Vagina (tissue), 2 donors: ENCODE measurements at regions not wholly inside any gene's neighbourhood (a gene's known extent, or its start where the extent isn't known, plus 50 kb on each side); places are given as distances from the start of the nearest gene placed in this dataset.

Experiments used
- DNase-seq, 2 donors: peaks; one replicate each; pipeline ENCODE4 v3.0.0-alpha.2; 2017; ENCODE audit errors: extremely low spot score in 2 of 2
- H3K27ac ChIP-seq: fragments of 200-600 bp; sonication (generic); one replicate; pipeline ENCODE4 v1.5.1; 2019
- H3K27me3 ChIP-seq: fragments of 200-600 bp; sonication (generic); one replicate; pipeline ENCODE4 v1.5.1; 2019
- H3K36me3 ChIP-seq, 2 donors: fragments of 200-600 bp; sonication (generic); one replicate each; pipeline ENCODE4 v1.5.1; 2017 to 2019
- H3K4me1 ChIP-seq: fragments of 200-600 bp; sonication (generic); one replicate; pipeline ENCODE4 v1.5.1; 2019
- H3K4me3 ChIP-seq, 2 donors: fragments of 200-600 bp; sonication (generic); 1 replicate in 1 of 2; 2 replicates in 1 of 2; pipeline ENCODE4 v1.5.1; 2016 to 2019
- H3K9me3 ChIP-seq: fragments of 200-600 bp; sonication (generic); one replicate; pipeline ENCODE4 v1.5.1; 2019
- CTCF ChIP-seq, 3 experiments: fragments of 450-650 bp in 2 of 3; fragments of 200-600 bp in 1 of 3; sonication (generic) in 1 of 3; IDR thresholded peaks; one replicate each; pipeline ENCODE4 v1.5.1; 2017 to 2019; ENCODE audit warnings: antibody characterized with exemption in 3 of 3, mild to moderate bottlenecking in 2 of 3, moderate library complexity in 2 of 3
- POLR2A ChIP-seq, 2 donors: fragments of 450-650 bp; IDR thresholded peaks; one replicate each; pipeline ENCODE4 v1.6.1; 2017; ENCODE audit warnings: antibody characterized with exemption in 2 of 2, mild to moderate bottlenecking in 2 of 2, moderate library complexity in 2 of 2
- POLR2AphosphoS5 ChIP-seq, 2 donors: sonication (generic); formaldehyde crosslinking; IDR thresholded peaks; one replicate each; pipeline ENCODE4 v1.9.0; 2017; ENCODE audit warnings: antibody characterized with exemption in 2 of 2, mild to moderate bottlenecking in 2 of 2, low read depth in 1 of 2; ENCODE audit not compliant: insufficient read depth in 1 of 2
- intact Hi-C: fragments of 100-400 bp; cut with DNase I; formaldehyde crosslinking; loops from one replicate; pipeline ENCODE4 v1.15.1; 2023

GRCh38 chr6:148151896-148152643 is 190.6 kb upstream of the SASH1 start:
- TF ChIP-seq POLR2A (IDR thresholded peaks at IDR 0.05) (no peak), CTCF (IDR thresholded peaks at IDR 0.05) (no peak), POLR2AphosphoS5 (IDR thresholded peaks at IDR 0.05; ENCODE audit: insufficient read depth in 1 of 2, low read depth in 1 of 2) (no peak)
- DNase-seq: no peak
- H3K4me3 ChIP-seq: no peak overlapping the region

GRCh38 chr6:148154668-148155067 is 188.0 kb upstream of the SASH1 start:
- Histone ChIP-seq H3K36me3 (no peaks in the 10 kb centered on the region), H3K4me3 (no peak overlapping the region), H3K27me3 (no peaks in the 10 kb centered on the region), H3K27ac (no peak overlapping the region), H3K9me3 (no peaks in the 10 kb centered on the region), H3K4me1 (no peaks in the 10 kb centered on the region)
- no peak for DNase-seq
- no peak for TF ChIP-seq POLR2AphosphoS5 (IDR thresholded peaks at IDR 0.05; ENCODE audit: insufficient read depth in 1 of 2, low read depth in 1 of 2)
- no peak for TF ChIP-seq POLR2A (IDR thresholded peaks at IDR 0.05)
- TF ChIP-seq CTCF (IDR thresholded peaks at IDR 0.05): no peak
- intact Hi-C loops: no loop called here

More at GRCh38 chr6:148151896-148152643, 190.6 kb upstream of the SASH1 start:
- intact Hi-C loops: no loop called here
- H3K27ac ChIP-seq: no peak overlapping the region
- no peaks in the 10 kb centered on the region for H3K36me3 ChIP-seq
- no peaks in the 10 kb centered on the region for H3K27me3 ChIP-seq
- H3K9me3 ChIP-seq: no peaks in the 10 kb centered on the region
- H3K4me1 ChIP-seq: no peaks in the 10 kb centered on the region

DNA sequence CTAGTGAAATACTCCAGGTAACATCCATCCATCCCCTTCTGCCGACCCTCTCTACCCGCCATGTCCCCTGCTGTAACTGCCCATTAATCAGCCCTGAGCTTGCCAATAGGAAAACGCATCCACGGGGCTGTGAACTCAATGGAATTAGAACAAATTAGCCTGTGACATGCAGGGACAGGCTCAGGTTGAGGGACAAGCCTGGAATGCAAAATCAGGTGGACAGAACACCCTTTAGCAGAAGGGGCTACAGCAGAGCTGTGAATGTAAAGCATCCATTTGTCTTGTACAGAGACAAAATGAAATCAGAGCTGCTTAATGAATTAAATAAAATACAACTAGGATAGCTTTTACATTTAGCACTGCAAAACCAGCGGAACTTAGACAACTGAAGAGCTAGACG is 187.3 kb upstream of the SASH1 start:
- intact Hi-C loops: no loop called here
- Histone ChIP-seq H3K36me3 (no peaks in the 10 kb centered on the region), H3K27ac (no peak overlapping the region), H3K27me3 (no peaks in the 10 kb centered on the region), H3K9me3 (no peaks in the 10 kb centered on the region), H3K4me1 (no peaks in the 10 kb centered on the region), H3K4me3 (no peak overlapping the region)
- no peak for DNase-seq
- TF ChIP-seq CTCF (IDR thresholded peaks at IDR 0.05) (no peak), POLR2A (IDR thresholded peaks at IDR 0.05) (no peak), POLR2AphosphoS5 (IDR thresholded peaks at IDR 0.05; ENCODE audit: insufficient read depth in 1 of 2, low read depth in 1 of 2) (no peak)

- H3K4me1 ChIP-seq: no peaks in the 10 kb centered on the region
- no peaks in the 10 kb centered on the region for H3K27me3 ChIP-seq
- H3K27ac ChIP-seq: no peak overlapping the region
- H3K4me3 ChIP-seq: no peak overlapping the region
- H3K36me3 ChIP-seq: no peaks in the 10 kb centered on the region
- TF ChIP-seq POLR2AphosphoS5 (IDR thresholded peaks at IDR 0.05; ENCODE audit: insufficient read depth in 1 of 2, low read depth in 1 of 2) (no peak), CTCF (IDR thresholded peaks at IDR 0.05) (no peak), POLR2A (IDR thresholded peaks at IDR 0.05) (no peak)
- DNase-seq: no peak
- intact Hi-C loops: no loop called here
- no peaks in the 10 kb centered on the region for H3K9me3 ChIP-seq
Measured at GRCh38 chr6:148157841-148158240, 184.8 kb upstream of the SASH1 start.

- intact Hi-C loops: loop anchor here (10.0 kb wide), 1 partner anchor 660 kb away; the partner anchor contains the start of gene SAMD5
- Histone ChIP-seq H3K9me3 (no peaks in the 10 kb centered on the region), H3K4me3 (no peak overlapping the region), H3K36me3 (no peaks in the 10 kb centered on the region), H3K27me3 (no peaks in the 10 kb centered on the region), H3K27ac (no peak overlapping the region), H3K4me1 (no peaks in the 10 kb centered on the region)
- no peak for DNase-seq
- TF ChIP-seq POLR2AphosphoS5 (IDR thresholded peaks at IDR 0.05; ENCODE audit: insufficient read depth in 1 of 2, low read depth in 1 of 2) (no peak), CTCF (IDR thresholded peaks at IDR 0.05) (no peak), POLR2A (IDR thresholded peaks at IDR 0.05) (no peak)
Measured at GRCh38 chr6:148164645-148165044, 178.0 kb upstream of the SASH1 start.
